ENCODE measurements at regions not wholly inside any gene's neighbourhood (a gene's known extent, or its start where the extent isn't known, plus 50 kb on each side); places are given as distances from the start of the nearest gene placed in this dataset.
"Not testable (repeated sequence)": the region's sequence is repeated elsewhere in the genome, so short reads cannot be mapped to it uniquely, and the experiment has no call there.

DNA sequence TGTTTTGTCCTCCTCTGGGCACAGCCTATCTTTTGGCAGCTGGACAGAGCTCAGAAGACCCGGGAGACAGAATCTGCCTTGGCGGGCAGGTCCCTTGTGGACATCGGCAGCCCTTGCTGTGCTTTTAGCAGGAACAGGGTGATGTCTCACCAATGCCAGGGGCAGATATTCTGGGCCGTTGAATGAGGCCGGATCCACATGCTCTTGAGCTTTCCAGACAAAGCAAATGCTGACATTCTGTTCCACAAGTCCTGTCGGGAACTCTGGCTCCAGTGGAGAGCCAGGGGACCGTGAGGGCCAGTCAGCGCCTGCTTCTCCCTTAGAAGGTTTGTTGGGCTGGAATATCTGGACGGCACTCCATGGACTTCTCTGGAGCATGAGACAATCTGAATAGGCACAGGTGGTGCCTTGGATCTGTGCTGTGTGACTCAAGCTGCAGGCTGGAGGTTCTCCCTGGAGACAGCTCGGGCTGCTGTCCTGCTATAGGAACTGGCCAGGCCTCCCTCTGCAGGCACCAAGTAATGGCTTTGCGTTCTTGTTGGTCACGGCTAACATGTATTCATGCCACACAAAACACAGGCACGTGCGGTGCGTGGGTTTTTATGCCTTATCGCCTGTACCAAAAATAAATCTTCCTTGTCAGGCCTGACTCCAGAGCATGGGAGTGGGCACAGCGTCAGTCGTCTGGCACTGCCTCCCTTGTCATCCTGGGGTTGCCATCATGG lies 80.3 kb downstream of the GADD45G start:
- TF ChIP-seq, protein P1, sequence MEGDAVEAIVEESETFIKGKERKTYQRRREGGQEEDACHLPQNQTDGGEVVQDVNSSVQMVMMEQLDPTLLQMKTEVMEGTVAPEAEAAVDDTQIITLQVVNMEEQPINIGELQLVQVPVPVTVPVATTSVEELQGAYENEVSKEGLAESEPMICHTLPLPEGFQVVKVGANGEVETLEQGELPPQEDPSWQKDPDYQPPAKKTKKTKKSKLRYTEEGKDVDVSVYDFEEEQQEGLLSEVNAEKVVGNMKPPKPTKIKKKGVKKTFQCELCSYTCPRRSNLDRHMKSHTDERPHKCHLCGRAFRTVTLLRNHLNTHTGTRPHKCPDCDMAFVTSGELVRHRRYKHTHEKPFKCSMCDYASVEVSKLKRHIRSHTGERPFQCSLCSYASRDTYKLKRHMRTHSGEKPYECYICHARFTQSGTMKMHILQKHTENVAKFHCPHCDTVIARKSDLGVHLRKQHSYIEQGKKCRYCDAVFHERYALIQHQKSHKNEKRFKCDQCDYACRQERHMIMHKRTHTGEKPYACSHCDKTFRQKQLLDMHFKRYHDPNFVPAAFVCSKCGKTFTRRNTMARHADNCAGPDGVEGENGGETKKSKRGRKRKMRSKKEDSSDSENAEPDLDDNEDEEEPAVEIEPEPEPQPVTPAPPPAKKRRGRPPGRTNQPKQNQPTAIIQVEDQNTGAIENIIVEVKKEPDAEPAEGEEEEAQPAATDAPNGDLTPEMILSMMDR (IDR thresholded peaks at IDR 0.05; ENCODE audit: control insufficient read depth, extremely low read depth, insufficient read depth), result no peak
- no peak for DNase-seq (ENCODE audit: low read depth)

DNA sequence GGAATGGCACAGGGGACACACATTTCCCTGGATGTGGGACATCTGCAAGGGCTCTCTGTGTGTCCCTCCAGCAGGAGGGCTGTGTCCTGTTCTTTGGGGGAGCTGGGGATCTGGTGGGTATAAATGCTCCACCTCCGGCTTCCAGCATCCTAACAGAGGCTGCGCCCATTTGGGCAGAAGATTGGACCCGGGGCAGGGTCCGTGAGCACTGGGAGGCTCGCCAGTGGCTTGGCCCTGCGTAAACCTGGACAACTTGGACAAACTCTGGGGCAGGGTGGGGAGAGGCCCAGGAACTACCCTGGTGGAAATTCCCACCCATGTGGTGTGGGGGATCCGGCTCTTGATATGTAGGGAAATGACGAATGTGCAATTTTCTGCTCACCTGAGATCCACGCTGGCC lies 80.9 kb downstream of the GADD45G start:
- DNase-seq (ENCODE audit: low read depth), result no peak
- H3K4me3 ChIP-seq (ENCODE audit: low read depth, low read length), result no peak overlapping the region
- TF ChIP-seq, protein P1 (IDR thresholded peaks at IDR 0.05; ENCODE audit: control insufficient read depth, extremely low read depth, insufficient read depth), result no peak

More for the DNA sequence above, 80.3 kb downstream of the GADD45G start:
- H3K4me3 ChIP-seq (ENCODE audit: low read depth, low read length), result no peak overlapping the region

DNA sequence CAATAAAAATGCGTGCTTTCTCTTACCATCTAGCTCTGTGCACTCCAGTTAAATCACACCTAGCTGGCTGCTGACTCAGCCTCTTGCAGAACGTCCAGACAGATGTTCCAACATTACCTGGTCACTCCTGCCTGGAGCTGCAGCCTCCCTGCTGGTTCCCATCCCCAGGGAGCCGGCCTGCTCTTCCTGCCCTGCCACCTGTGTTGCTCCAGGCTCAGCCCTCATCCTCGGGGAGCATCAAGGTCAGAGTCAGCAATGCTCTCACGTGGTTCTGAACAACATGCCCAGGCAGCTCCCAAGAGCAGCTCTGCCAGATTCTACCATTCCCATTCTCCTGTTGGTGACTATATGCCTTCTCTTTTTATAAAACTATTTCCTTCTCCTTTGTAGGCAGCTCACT lies 81.3 kb downstream of the GADD45G start:
- peak; percentile 84 for DNase-seq (ENCODE audit: low read depth)
- H3K4me3 ChIP-seq (ENCODE audit: low read depth, low read length), result no peak overlapping the region
- TF ChIP-seq, protein P1 (IDR thresholded peaks at IDR 0.05; ENCODE audit: control insufficient read depth, extremely low read depth, insufficient read depth), result no peak

DNA sequence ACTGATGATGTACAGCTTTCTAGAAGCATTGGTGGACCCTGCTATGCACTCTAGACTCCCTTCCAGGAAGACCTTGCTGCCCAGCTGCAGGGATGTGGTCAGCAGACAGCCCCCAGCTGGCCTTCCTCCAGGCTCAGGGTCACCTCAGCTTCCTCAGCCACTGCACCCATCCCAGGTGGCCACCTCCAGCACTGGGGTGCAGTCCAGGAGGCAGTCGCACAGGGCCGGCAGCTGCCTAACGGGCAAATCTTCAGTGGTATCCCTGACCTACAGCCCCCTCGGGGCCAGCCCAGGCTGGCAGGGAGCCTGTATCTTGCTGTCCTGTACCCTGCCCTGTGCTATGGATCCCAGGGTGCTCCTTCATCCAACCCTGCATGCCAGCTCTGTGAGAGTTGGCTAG lies 81.8 kb downstream of the GADD45G start:
- DNase-seq (ENCODE audit: low read depth), result no peak
- TF ChIP-seq, protein P1 (IDR thresholded peaks at IDR 0.05; ENCODE audit: control insufficient read depth, extremely low read depth, insufficient read depth), result no peak
- H3K4me3 ChIP-seq (ENCODE audit: low read depth, low read length), result no peak overlapping the region

DNA sequence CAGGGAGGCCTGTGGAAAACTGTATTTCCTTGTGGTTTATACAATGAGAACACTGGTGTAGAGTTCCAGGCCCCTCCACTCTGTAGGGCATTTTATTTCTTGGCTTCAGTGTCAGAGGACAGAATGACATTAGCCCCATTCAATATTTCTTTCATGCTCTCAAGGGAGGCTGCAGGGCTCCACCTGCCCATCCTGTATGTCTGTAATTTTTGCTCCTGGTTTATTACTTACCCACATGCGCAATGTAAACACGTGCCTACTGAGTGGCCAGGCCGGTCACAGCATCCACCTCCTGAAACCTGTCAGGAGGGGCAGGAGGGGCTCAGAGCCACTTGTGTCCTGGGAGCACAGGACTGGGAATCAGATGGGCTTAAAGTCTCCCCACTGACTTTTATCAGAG lies 82.4 kb downstream of the GADD45G start:
- no peak overlapping the region for H3K4me3 ChIP-seq (ENCODE audit: low read depth, low read length)
- TF ChIP-seq, protein P1 (IDR thresholded peaks at IDR 0.05; ENCODE audit: control insufficient read depth, extremely low read depth, insufficient read depth), result no peak
- DNase-seq (ENCODE audit: low read depth), result no peak

DNA sequence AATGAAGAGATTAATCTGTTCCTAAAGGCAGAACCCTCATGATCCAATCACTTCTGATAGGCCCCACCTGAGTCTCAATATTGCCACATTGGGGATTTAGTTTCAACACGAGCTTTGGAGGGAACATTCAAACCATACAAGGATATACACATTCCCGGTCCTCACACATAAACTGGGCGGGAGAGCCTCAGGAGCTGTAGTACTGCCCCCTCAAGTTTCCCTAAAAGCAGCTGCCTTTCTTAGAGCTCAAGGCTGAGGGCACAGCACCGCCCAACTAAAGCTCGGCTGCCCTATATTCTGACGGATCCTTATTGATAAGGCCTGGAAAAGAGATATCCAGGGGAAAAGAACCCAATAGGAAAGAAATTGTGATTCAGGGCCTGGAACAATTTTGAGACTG lies 83.0 kb downstream of the GADD45G start:
- TF ChIP-seq, protein P1 (IDR thresholded peaks at IDR 0.05; ENCODE audit: control insufficient read depth, extremely low read depth, insufficient read depth), result no peak
- no peak for DNase-seq (ENCODE audit: low read depth)
- H3K4me3 ChIP-seq (ENCODE audit: low read depth, low read length), result no peak overlapping the region

DNA sequence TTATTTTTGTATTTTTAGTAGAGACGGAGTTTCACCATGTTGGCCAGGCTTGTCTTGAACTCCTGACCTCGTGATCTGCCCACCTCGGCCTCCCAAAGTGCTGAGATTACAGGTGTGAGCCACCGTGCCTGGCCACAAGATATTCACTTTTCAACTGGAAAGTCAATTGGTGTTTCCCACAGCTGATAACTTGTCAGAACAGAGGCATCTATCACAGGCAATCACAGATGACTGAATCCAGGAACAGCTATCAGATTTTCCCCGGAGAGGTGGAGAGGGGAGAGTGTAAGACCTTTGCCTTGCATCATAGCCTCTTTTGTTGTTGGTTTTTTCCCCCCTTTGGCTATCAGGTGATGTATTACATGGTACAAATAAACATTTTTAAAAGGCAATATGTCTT lies 84.5 kb downstream of the GADD45G start:
- DNase-seq (ENCODE audit: low read depth); H3K4me3 ChIP-seq (ENCODE audit: low read depth, low read length): not testable (repeated sequence)
